Osteoblast (primary cell): ENCODE measurements at regions not wholly inside any gene's neighbourhood (a gene's known extent, or its start where the extent isn't known, plus 50 kb on each side); places are given as distances from the start of the nearest gene placed in this dataset.

Experiments
- DNase-seq: peaks from one replicate; pipeline ENCODE4 v3.0.0; 2011; ENCODE audit warnings: low spot score, mixed read lengths; ENCODE audit not compliant: insufficient read length; ENCODE audit errors: missing footprints
- H2AFZ ChIP-seq: 2 replicates; pipeline ENCODE4 v1.6.0; 2011; ENCODE audit warnings: mild to moderate bottlenecking, low read length
- H3K27ac ChIP-seq: 2 replicates; pipeline ENCODE4 v1.5.1; 2011; ENCODE audit warnings: mild to moderate bottlenecking, low read depth, low read length, moderate library complexity
- H3K27me3 ChIP-seq: 2 replicates; pipeline ENCODE4 v1.6.0; 2012; ENCODE audit warnings: mild to moderate bottlenecking, control low read depth, inconsistent platforms, low read length, moderate library complexity; ENCODE audit not compliant: insufficient read depth
- H3K36me3 ChIP-seq: 2 replicates; pipeline ENCODE4 v1.5.1; 2011; ENCODE audit warnings: mild to moderate bottlenecking, low read length, control low read depth, moderate library complexity; ENCODE audit not compliant: insufficient read depth
- H3K4me1 ChIP-seq: 2 replicates; pipeline ENCODE4 v1.5.1; 2011; ENCODE audit warnings: mild to moderate bottlenecking, low read length, control low read depth, moderate library complexity; ENCODE audit not compliant: insufficient read depth
- H3K4me2 ChIP-seq: 2 replicates; pipeline ENCODE4 v1.6.0; 2011; ENCODE audit warnings: mild to moderate bottlenecking, low read length; ENCODE audit not compliant: insufficient read depth
- H3K4me3 ChIP-seq: fragments of 200-600 bp; sonication (generic); 3 replicates; pipeline ENCODE4 v1.5.1; 2012; ENCODE audit warnings: mild to moderate bottlenecking, low read length, inconsistent platforms; ENCODE audit not compliant: insufficient read depth
- H3K79me2 ChIP-seq: 2 replicates; pipeline ENCODE4 v1.6.0; 2012; ENCODE audit warnings: mild to moderate bottlenecking, low read length, control low read depth, inconsistent platforms; ENCODE audit not compliant: insufficient read depth
- H3K9me3 ChIP-seq: 2 replicates; pipeline ENCODE4 v1.5.1; 2011; ENCODE audit warnings: low read depth, low read length, control low read depth
- H4K20me1 ChIP-seq: 2 replicates; pipeline ENCODE4 v1.6.0; 2012; ENCODE audit warnings: mild to moderate bottlenecking, low read length, control low read depth; ENCODE audit not compliant: insufficient read depth
- CTCF ChIP-seq: IDR thresholded peaks from 2 replicates; pipeline ENCODE4 v1.5.1; 2011; ENCODE audit warnings: mild to moderate bottlenecking, low read depth, low read length, moderate library complexity; ENCODE audit errors: extremely low read depth

GRCh38 chr6:80480421-80481157, 374.1 kb downstream of the BCKDHB start:
- peak overlapping the region; percentile 37 for H2AFZ ChIP-seq
- peak; percentile 17 for DNase-seq

GRCh38 chr6:80478030-80478429, 371.6 kb downstream of the BCKDHB start:
- TF ChIP-seq CTCF: no peak
- H3K4me2 ChIP-seq: no peak overlapping the region
- DNase-seq: no peak
- no peaks in the 10 kb centered on the region for H3K36me3 ChIP-seq
- H3K4me1 ChIP-seq: peaks cover 12% of the 10 kb centered on the region
- H3K4me3 ChIP-seq: no peak overlapping the region
- no peak overlapping the region for H2AFZ ChIP-seq
- no peak overlapping the region for H3K27ac ChIP-seq
- H3K9me3 ChIP-seq: no peaks in the 10 kb centered on the region
- no peaks in the 10 kb centered on the region for H3K79me2 ChIP-seq
- H3K27me3 ChIP-seq: no peaks in the 10 kb centered on the region
- H4K20me1 ChIP-seq: no peaks in the 10 kb centered on the region

More at GRCh38 chr6:80480421-80481157, 374.1 kb downstream of the BCKDHB start:
- H3K79me2 ChIP-seq: no peaks in the 10 kb centered on the region
- no peaks in the 10 kb centered on the region for H3K27me3 ChIP-seq
- peaks cover 12% of the 10 kb centered on the region for H3K4me1 ChIP-seq
- no peak overlapping the region for H3K27ac ChIP-seq
- no peaks in the 10 kb centered on the region for H3K36me3 ChIP-seq
- H3K4me2 ChIP-seq: no peak overlapping the region
- no peaks in the 10 kb centered on the region for H4K20me1 ChIP-seq
- no peak overlapping the region for H3K4me3 ChIP-seq
- no peaks in the 10 kb centered on the region for H3K9me3 ChIP-seq
- no peak for TF ChIP-seq CTCF

- H2AFZ ChIP-seq: peak overlapping the region; percentile 48
- no peaks in the 10 kb centered on the region for H4K20me1 ChIP-seq
- H3K27ac ChIP-seq: no peak overlapping the region
- no peak overlapping the region for H3K4me2 ChIP-seq
- no peaks in the 10 kb centered on the region for H3K79me2 ChIP-seq
- no peak overlapping the region for H3K4me3 ChIP-seq
- H3K9me3 ChIP-seq: no peaks in the 10 kb centered on the region
- no peak for TF ChIP-seq CTCF
- H3K36me3 ChIP-seq: no peaks in the 10 kb centered on the region
- no peaks in the 10 kb centered on the region for H3K27me3 ChIP-seq
- H3K4me1 ChIP-seq: peaks cover 12% of the 10 kb centered on the region
- DNase-seq: no peak
Observed at GRCh38 chr6:80477591-80477990, 371.1 kb downstream of the BCKDHB start.

- no peak for DNase-seq
- TF ChIP-seq CTCF: no peak
- no peaks in the 10 kb centered on the region for H3K9me3 ChIP-seq
Observed at GRCh38 chr6:80472271-80472670, 365.8 kb downstream of the BCKDHB start.

More at GRCh38 chr6:80472271-80472670, 365.8 kb downstream of the BCKDHB start:
- Histone ChIP-seq H2AFZ (no peak overlapping the region), H3K36me3 (no peaks in the 10 kb centered on the region), H3K4me1 (no peaks in the 10 kb centered on the region), H3K27ac (no peak overlapping the region), H3K79me2 (no peaks in the 10 kb centered on the region), H4K20me1 (no peaks in the 10 kb centered on the region), H3K4me2 (no peak overlapping the region), H3K27me3 (no peaks in the 10 kb centered on the region), H3K4me3 (no peak overlapping the region)
